C4-2B (cell line): ENCODE measurements at regions not wholly inside any gene's neighbourhood (a gene's known extent, or its start where the extent isn't known, plus 50 kb on each side); places are given as distances from the start of the nearest gene placed in this dataset.

ENCODE experiments used
- CTCF ChIP-seq: fragments of 450-650 bp; conservative IDR thresholded peaks from 2 replicates; pipeline ENCODE4 v1.5.1; 2017; ENCODE audit warnings: mild to moderate bottlenecking
- ZFX ChIP-seq: fragments of 450-650 bp; IDR thresholded peaks from 2 replicates; pipeline ENCODE4 v1.6.1; 2017

GRCh38 chr22:48784701-48785503 lies 1042.8 kb downstream of the BRD1 start:
- no peak for TF ChIP-seq CTCF
- no peak for TF ChIP-seq ZFX
